Keratinocyte (primary cell): ENCODE measurements at regions not wholly inside any gene's neighbourhood (a gene's known extent, or its start where the extent isn't known, plus 50 kb on each side); places are given as distances from the start of the nearest gene placed in this dataset.
A peak's percentile ranks its signal among the peaks of the same experiment; 100 is the strongest.

ENCODE experiments used
- DNase-seq: peaks from one replicate; pipeline ENCODE4 v3.0.0-alpha.2; 2011; ENCODE audit warnings: low read depth, missing footprints, low spot score
- FAIRE-seq: peaks from 2 replicates; lab custom pipeline; 2011; peaks lifted over from hg19 to GRCh38; lab: Jason Lieb, UNC
- H2AFZ ChIP-seq: 2 replicates; pipeline ENCODE4 v1.6.0; 2012; ENCODE audit warnings: low read length, control low read depth, inconsistent platforms; ENCODE audit not compliant: control insufficient read depth
- H3K27ac ChIP-seq: 2 replicates; pipeline ENCODE4 v1.5.1; 2011; ENCODE audit warnings: low read length; ENCODE audit not compliant: control insufficient read depth, insufficient read depth
- H3K27me3 ChIP-seq: 3 replicates; pipeline ENCODE4 v1.6.0; 2011; ENCODE audit warnings: low read length; ENCODE audit not compliant: control insufficient read depth, insufficient read depth; ENCODE audit errors: extremely low read depth
- H3K36me3 ChIP-seq, 2 experiments: 2 replicates in 1 of 2; 3 replicates in 1 of 2; pipeline ENCODE4 v1.5.1; 2011; ENCODE audit warnings: low read length in 2 of 2, mild to moderate bottlenecking in 1 of 2; ENCODE audit not compliant: control insufficient read depth in 2 of 2, insufficient read depth in 2 of 2; ENCODE audit errors: extremely low read depth in 1 of 2
- H3K4me1 ChIP-seq: 3 replicates; pipeline ENCODE4 v1.5.1; 2011; ENCODE audit warnings: low read length; ENCODE audit not compliant: control insufficient read depth, insufficient read depth; ENCODE audit errors: extremely low read depth
- H3K4me2 ChIP-seq: 3 replicates; pipeline ENCODE4 v1.6.0; 2011; ENCODE audit warnings: low read depth, low read length; ENCODE audit not compliant: control insufficient read depth, insufficient read depth; ENCODE audit errors: extremely low read depth
- H3K4me3 ChIP-seq, 3 experiments: fragments of 200-600 bp in 1 of 3; sonication (generic) in 1 of 3; 2 replicates in 2 of 3; 3 replicates in 1 of 3; pipeline ENCODE4 v1.5.1; 2011 to 2016; ENCODE audit warnings: low read length in 3 of 3, mild to moderate bottlenecking in 3 of 3, control low read depth in 2 of 3, inconsistent platforms in 1 of 3, low read depth in 1 of 3, mixed read lengths in 1 of 3, mixed run types in 1 of 3, moderate library complexity in 1 of 3; ENCODE audit not compliant: control insufficient read depth in 2 of 3, insufficient read depth in 2 of 3; ENCODE audit errors: extremely low read depth in 1 of 3
- H3K79me2 ChIP-seq: 2 replicates; pipeline ENCODE4 v1.6.0; 2012; ENCODE audit warnings: low read length; ENCODE audit not compliant: control insufficient read depth, insufficient read depth
- H3K9ac ChIP-seq: 3 replicates; pipeline ENCODE4 v1.6.0; 2011; ENCODE audit warnings: low read length; ENCODE audit not compliant: control insufficient read depth, insufficient read depth; ENCODE audit errors: extremely low read depth
- H3K9me1 ChIP-seq: 3 replicates; pipeline ENCODE4 v1.6.0; 2011; ENCODE audit warnings: low read length; ENCODE audit not compliant: control insufficient read depth, insufficient read depth; ENCODE audit errors: extremely low read depth
- H3K9me3 ChIP-seq: 2 replicates; pipeline ENCODE4 v1.5.1; 2012; ENCODE audit warnings: low read depth, low read length; ENCODE audit not compliant: control insufficient read depth
- H4K20me1 ChIP-seq: 3 replicates; pipeline ENCODE4 v1.6.0; 2011; ENCODE audit warnings: low read length; ENCODE audit not compliant: control insufficient read depth, insufficient read depth; ENCODE audit errors: extremely low read depth
- EZH2 ChIP-seq: IDR thresholded peaks from one replicate; pipeline ENCODE4 v1.6.1; 2012; ENCODE audit warnings: inconsistent platforms, mild to moderate bottlenecking, low read length, moderate library complexity
- dilution Hi-C: fragments of 300-500 bp; cut with MboI; formaldehyde crosslinking; loops from one replicate; pipeline ENCODE4 v1.7.0; 2020; ENCODE audit warnings: low sequenced_read_pairs; ENCODE audit not compliant: extremely low pct_ligation_motif_present
- TF ChIP-seq, protein P1 (sequence below), 3 experiments: IDR thresholded peaks in 1 of 3; conservative IDR thresholded peaks in 1 of 3; optimal IDR thresholded peaks in 1 of 3; 2 replicates in 2 of 3; 3 replicates in 1 of 3; pipeline versions ENCODE3 to v1.5.1; 2011; ENCODE audit warnings: low read length in 3 of 3, mild to moderate bottlenecking in 3 of 3, moderate library complexity in 2 of 3, control low read depth in 1 of 3, inconsistent platforms in 1 of 3; ENCODE audit not compliant: insufficient read depth in 2 of 3; ENCODE audit errors: extremely low read depth in 1 of 3

GRCh38 chr3:182385356-182385755 lies 407.9 kb upstream of the ATP11B start:
- Histone ChIP-seq H3K4me3 (no peak overlapping the region), H3K9ac (no peak overlapping the region), H3K27ac (no peak overlapping the region), H3K4me1 (peaks cover 32% of the 10 kb centered on the region), H2AFZ (no peak overlapping the region), H3K9me1 (no peaks in the 10 kb centered on the region), H3K79me2 (no peaks in the 10 kb centered on the region), H3K36me3 (no peaks in the 10 kb centered on the region), H4K20me1 (no peaks in the 10 kb centered on the region), H3K4me2 (no peak overlapping the region), H3K9me3 (no peaks in the 10 kb centered on the region), H3K27me3 (no peaks in the 10 kb centered on the region)
- dilution Hi-C loops, result no loop called here
- no peak for TF ChIP-seq EZH2
- TF ChIP-seq, protein P1, sequence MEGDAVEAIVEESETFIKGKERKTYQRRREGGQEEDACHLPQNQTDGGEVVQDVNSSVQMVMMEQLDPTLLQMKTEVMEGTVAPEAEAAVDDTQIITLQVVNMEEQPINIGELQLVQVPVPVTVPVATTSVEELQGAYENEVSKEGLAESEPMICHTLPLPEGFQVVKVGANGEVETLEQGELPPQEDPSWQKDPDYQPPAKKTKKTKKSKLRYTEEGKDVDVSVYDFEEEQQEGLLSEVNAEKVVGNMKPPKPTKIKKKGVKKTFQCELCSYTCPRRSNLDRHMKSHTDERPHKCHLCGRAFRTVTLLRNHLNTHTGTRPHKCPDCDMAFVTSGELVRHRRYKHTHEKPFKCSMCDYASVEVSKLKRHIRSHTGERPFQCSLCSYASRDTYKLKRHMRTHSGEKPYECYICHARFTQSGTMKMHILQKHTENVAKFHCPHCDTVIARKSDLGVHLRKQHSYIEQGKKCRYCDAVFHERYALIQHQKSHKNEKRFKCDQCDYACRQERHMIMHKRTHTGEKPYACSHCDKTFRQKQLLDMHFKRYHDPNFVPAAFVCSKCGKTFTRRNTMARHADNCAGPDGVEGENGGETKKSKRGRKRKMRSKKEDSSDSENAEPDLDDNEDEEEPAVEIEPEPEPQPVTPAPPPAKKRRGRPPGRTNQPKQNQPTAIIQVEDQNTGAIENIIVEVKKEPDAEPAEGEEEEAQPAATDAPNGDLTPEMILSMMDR (optimal IDR thresholded peaks at IDR 0.05 in 1 of 3, IDR thresholded peaks at IDR 0.05 in 1 of 3, conservative IDR thresholded peaks at IDR 0.05 in 1 of 3; ENCODE audit: extremely low read depth in 1 of 3, insufficient read depth in 2 of 3, low read length in 3 of 3), result no peak
- no peak for FAIRE-seq
- DNase-seq, result no peak

GRCh38 chr3:182388506-182388905 lies 404.8 kb upstream of the ATP11B start:
- Histone ChIP-seq H3K36me3 (no peaks in the 10 kb centered on the region), H3K4me2 (peak overlapping the region; percentile 81), H3K9me3 (no peaks in the 10 kb centered on the region), H3K27me3 (no peaks in the 10 kb centered on the region), H3K9ac (peak overlapping the region; percentile 70), H3K4me1 (peaks cover 31% of the 10 kb centered on the region), H3K27ac (peak overlapping the region; percentile 96), H4K20me1 (no peaks in the 10 kb centered on the region), H3K79me2 (no peaks in the 10 kb centered on the region), H3K4me3 (peak overlapping the region in 1 of 3 experiments; percentile 44), H2AFZ (peak overlapping the region; percentile 90), H3K9me1 (no peaks in the 10 kb centered on the region)
- TF ChIP-seq EZH2, result no peak
- TF ChIP-seq, protein P1 (optimal IDR thresholded peaks at IDR 0.05 in 1 of 3, IDR thresholded peaks at IDR 0.05 in 1 of 3, conservative IDR thresholded peaks at IDR 0.05 in 1 of 3; ENCODE audit: extremely low read depth in 1 of 3, insufficient read depth in 2 of 3, low read length in 3 of 3), result no peak
- dilution Hi-C loops, result no loop called here
- no peak for FAIRE-seq
- no peak for DNase-seq
